OCI-M2 (cell line): ENCODE measurements at regions not wholly inside any gene's neighbourhood (a gene's known extent, or its start where the extent isn't known, plus 50 kb on each side); places are given as distances from the start of the nearest gene placed in this dataset.
"Not testable (repeated sequence)": the region's sequence is repeated elsewhere in the genome, so short reads cannot be mapped to it uniquely, and the experiment has no call there.

Experiments used
- DNase-seq: peaks from one replicate; lab custom pipeline; 2025; ENCODE audit not compliant: unreplicated experiment; lab: John Stamatoyannopoulos, UW

GRCh38 chr21:32934068-32934467, 91.7 kb upstream of the OLIG2 start:
- DNase-seq: not testable (repeated sequence)

GRCh38 chr21:32934829-32935228, 90.9 kb upstream of the OLIG2 start:
- DNase-seq: no peak

- no peak for DNase-seq
These were observed 85.4 kb upstream of the OLIG2 start for GRCh38 chr21:32940079-32941014.

GRCh38 chr21:32941263-32941662, 84.5 kb upstream of the OLIG2 start:
- DNase-seq: no peak

- no peak for DNase-seq
These were observed 79.1 kb upstream of the OLIG2 start for GRCh38 chr21:32946654-32947053.

- no peak for DNase-seq
These were observed 78.0 kb upstream of the OLIG2 start for GRCh38 chr21:32947736-32948135.

- no peak for DNase-seq
These were observed 76.0 kb upstream of the OLIG2 start for GRCh38 chr21:32949701-32950100.

- DNase-seq: no peak
These were observed 74.7 kb upstream of the OLIG2 start for GRCh38 chr21:32951041-32951440.

- no peak for DNase-seq
These were observed 71.4 kb upstream of the OLIG2 start for GRCh38 chr21:32954353-32954752.

GRCh38 chr21:32955311-32956060, 70.2 kb upstream of the OLIG2 start:
- DNase-seq: no peak

- DNase-seq: no peak
These were observed 69.6 kb upstream of the OLIG2 start for GRCh38 chr21:32956061-32956656.

GRCh38 chr21:32957545-32957944, 68.2 kb upstream of the OLIG2 start:
- DNase-seq: no peak

GRCh38 chr21:32958288-32959002, 67.3 kb upstream of the OLIG2 start:
- no peak for DNase-seq

- DNase-seq: no peak
These were observed 63.5 kb upstream of the OLIG2 start for GRCh38 chr21:32962268-32962667.

- DNase-seq: no peak
These were observed 60.5 kb upstream of the OLIG2 start for GRCh38 chr21:32965129-32965680.

GRCh38 chr21:32966120-32966519, 59.6 kb upstream of the OLIG2 start:
- no peak for DNase-seq

- DNase-seq: not testable (repeated sequence)
These were observed 57.6 kb upstream of the OLIG2 start for GRCh38 chr21:32968103-32968502.

GRCh38 chr21:32974653-32975052, 51.1 kb upstream of the OLIG2 start:
- DNase-seq: no peak

GRCh38 chr21:32975811-32976431, 49.8 kb upstream of the OLIG2 start:
- DNase-seq: no peak
